Stomach (tissue), 4 donors: ENCODE measurements at regions not wholly inside any gene's neighbourhood (a gene's known extent, or its start where the extent isn't known, plus 50 kb on each side); places are given as distances from the start of the nearest gene placed in this dataset.

ENCODE experiments used
- CTCF ChIP-seq, 7 experiments: fragments of 450-650 bp in 4 of 7; fragments of 200-600 bp in 3 of 7; sonication (generic) in 3 of 7; IDR thresholded peaks; one replicate each; pipeline ENCODE4 v1.5.1; 2016 to 2019; ENCODE audit warnings: antibody characterized with exemption in 7 of 7, control low read depth in 2 of 7, mild to moderate bottlenecking in 1 of 7
- POLR2A ChIP-seq, 4 donors: fragments of 450-650 bp; IDR thresholded peaks; one replicate each; pipeline ENCODE4 v1.6.1; 2016; ENCODE audit warnings: antibody characterized with exemption in 4 of 4, control low read depth in 2 of 4, mild to moderate bottlenecking in 1 of 4, moderate library complexity in 1 of 4

- TF ChIP-seq POLR2A (IDR thresholded peaks at IDR 0.05) (no peak), CTCF (IDR thresholded peaks at IDR 0.05) (no peak)
Measured at GRCh38 chrX:13189380-13189779, 130.5 kb downstream of the ATXN3L start.
